Tibial artery (tissue), 4 donors: ENCODE measurements at regions not wholly inside any gene's neighbourhood (a gene's known extent, or its start where the extent isn't known, plus 50 kb on each side); places are given as distances from the start of the nearest gene placed in this dataset.

ENCODE experiments used
- DNase-seq, 2 donors: peaks; one replicate each; pipeline ENCODE4 v3.0.0-alpha.2; 2019
- H3K27ac ChIP-seq, 2 donors: fragments of 200-600 bp; sonication (generic) in 1 of 2; 1 replicate in 1 of 2; 2 replicates in 1 of 2; pipeline ENCODE4 v1.5.1; 2018 to 2019; ENCODE audit warnings: mild to moderate bottlenecking in 1 of 2
- H3K27me3 ChIP-seq, 2 donors: fragments of 200-600 bp; sonication (generic) in 1 of 2; one replicate each; pipeline versions ENCODE4 v1.5.1 to v1.6.0; 2016 to 2019
- H3K36me3 ChIP-seq, 3 donors: fragments of 200-600 bp; sonication (generic) in 2 of 3; one replicate each; pipeline ENCODE4 v1.5.1; 2016 to 2019; ENCODE audit warnings: mild to moderate bottlenecking in 2 of 3
- H3K4me1 ChIP-seq, 4 donors: fragments of 200-600 bp; sonication (generic) in 2 of 4; 1 replicate in 3 of 4; 2 replicates in 1 of 4; pipeline ENCODE4 v1.5.1; 2016 to 2019
- H3K4me3 ChIP-seq, 2 donors: fragments of 200-600 bp; sonication (generic) in 1 of 2; 1 replicate in 1 of 2; 2 replicates in 1 of 2; pipeline ENCODE4 v1.5.1; 2018 to 2019; ENCODE audit warnings: mild to moderate bottlenecking in 2 of 2
- H3K9me3 ChIP-seq, 3 donors: fragments of 200-600 bp; sonication (generic) in 1 of 3; one replicate each; pipeline ENCODE4 v1.5.1; 2016 to 2019
- CTCF ChIP-seq, 2 experiments: fragments of 200-600 bp in 1 of 2; fragments of 450-650 bp in 1 of 2; IDR thresholded peaks; one replicate each; pipeline ENCODE4 v1.5.1; 2017 to 2019; ENCODE audit warnings: antibody characterized with exemption in 2 of 2, mild to moderate bottlenecking in 1 of 2, moderate library complexity in 1 of 2
- intact Hi-C: fragments of 100-400 bp; cut with DNase I; formaldehyde crosslinking; loops from one replicate; pipeline ENCODE4 v1.15.0; 2023; ENCODE audit warnings: low total_unique reads

DNA sequence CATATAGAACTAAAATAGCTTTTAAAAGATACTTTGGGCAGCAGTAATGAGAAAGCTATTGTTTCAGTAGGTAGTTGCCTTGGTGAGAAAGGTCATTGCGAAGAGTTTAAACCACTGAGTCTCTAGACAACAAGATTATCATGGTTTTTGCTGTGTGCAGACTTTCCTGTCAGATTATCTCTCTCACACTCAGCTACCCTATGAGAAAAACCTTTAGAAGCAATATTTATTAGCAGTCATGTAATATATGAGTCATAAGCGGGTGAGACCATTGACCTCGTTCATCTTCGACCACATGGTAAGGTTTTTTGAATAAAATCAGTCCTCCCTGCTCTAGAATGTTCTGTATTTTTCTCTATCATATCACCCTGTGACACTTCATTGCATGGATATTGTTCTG lies 59.9 kb downstream of the GPR65 start:
- H3K27ac ChIP-seq: no peak overlapping the region
- TF ChIP-seq CTCF (IDR thresholded peaks at IDR 0.05): no peak
- no peaks in the 10 kb centered on the region for H3K4me1 ChIP-seq
- H3K9me3 ChIP-seq: peaks cover 0 to 3% (median 0%) of the 10 kb centered on the region in 3 donors
- no peak overlapping the region for H3K4me3 ChIP-seq
- intact Hi-C loops: no loop called here
- no peaks in the 10 kb centered on the region for H3K27me3 ChIP-seq
- DNase-seq: no peak
- no peaks in the 10 kb centered on the region for H3K36me3 ChIP-seq

- intact Hi-C loops: no loop called here
- no peak for DNase-seq
- H3K36me3 ChIP-seq: no peaks in the 10 kb centered on the region
- no peak for TF ChIP-seq CTCF (IDR thresholded peaks at IDR 0.05)
- H3K27ac ChIP-seq: no peak overlapping the region
- H3K4me3 ChIP-seq: no peak overlapping the region
- no peaks in the 10 kb centered on the region for H3K4me1 ChIP-seq
- no peaks in the 10 kb centered on the region for H3K27me3 ChIP-seq
- peaks cover 0 to 3% (median 0%) of the 10 kb centered on the region in 3 donors for H3K9me3 ChIP-seq
Observed at GRCh38 chr14:88069677-88070076, 64.7 kb downstream of the GPR65 start.

- Histone ChIP-seq H3K4me1 (no peaks in the 10 kb centered on the region), H3K4me3 (no peak overlapping the region), H3K27ac (no peak overlapping the region), H3K36me3 (no peaks in the 10 kb centered on the region), H3K27me3 (no peaks in the 10 kb centered on the region), H3K9me3 (no peaks in the 10 kb centered on the region)
- no peak for TF ChIP-seq CTCF (IDR thresholded peaks at IDR 0.05)
- DNase-seq: no peak
- intact Hi-C loops: no loop called here
Observed at GRCh38 chr14:88075269-88075981, 70.5 kb downstream of the GPR65 start.

DNA sequence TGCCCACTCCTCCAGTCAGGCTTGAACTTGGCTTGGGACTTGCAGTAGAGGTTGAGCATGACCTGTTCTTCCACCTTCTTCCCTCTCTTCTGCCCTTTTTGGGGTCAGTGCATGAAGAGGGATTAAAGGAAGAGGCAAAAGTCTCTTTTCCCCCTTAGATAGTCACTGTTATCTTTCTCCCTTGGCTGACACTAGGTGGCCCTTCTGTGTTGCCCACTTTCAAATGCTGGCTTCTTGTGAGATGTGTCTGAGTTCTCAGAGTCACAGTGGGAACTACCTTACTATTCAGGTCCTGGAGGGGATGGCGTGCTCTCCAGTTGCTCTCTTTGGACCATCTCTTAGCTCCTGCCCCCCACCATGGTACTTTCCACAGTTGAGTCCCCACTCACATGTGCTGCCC lies 73.6 kb downstream of the GPR65 start:
- no peaks in the 10 kb centered on the region for H3K4me1 ChIP-seq
- no peaks in the 10 kb centered on the region for H3K36me3 ChIP-seq
- H3K9me3 ChIP-seq: no peaks in the 10 kb centered on the region
- no peak for DNase-seq
- H3K27me3 ChIP-seq: no peaks in the 10 kb centered on the region
- intact Hi-C loops: no loop called here
- TF ChIP-seq CTCF (IDR thresholded peaks at IDR 0.05): no peak
- no peak overlapping the region for H3K4me3 ChIP-seq
- H3K27ac ChIP-seq: no peak overlapping the region

DNA sequence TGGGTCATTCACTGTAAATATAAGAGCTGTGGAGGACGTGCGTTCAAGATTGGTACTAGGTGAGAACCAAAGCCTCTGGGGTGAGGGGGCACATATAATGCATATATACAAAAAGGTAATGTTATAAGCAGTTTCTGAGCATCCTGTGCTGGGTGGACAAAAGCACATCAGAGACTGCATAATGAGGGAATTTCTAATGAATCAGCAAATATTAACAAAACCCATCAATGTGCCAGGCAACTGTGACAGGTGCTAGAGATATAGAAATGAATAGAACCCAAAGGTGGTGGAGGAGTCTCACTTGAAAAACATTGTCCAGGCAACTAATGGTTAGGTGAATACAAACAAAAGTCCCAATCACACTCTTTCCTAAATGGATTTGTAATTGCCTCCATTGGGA lies 74.7 kb downstream of the GPR65 start:
- no peak for DNase-seq
- Histone ChIP-seq H3K27me3 (no peaks in the 10 kb centered on the region), H3K9me3 (no peaks in the 10 kb centered on the region), H3K27ac (no peak overlapping the region), H3K4me1 (no peaks in the 10 kb centered on the region), H3K4me3 (no peak overlapping the region), H3K36me3 (no peaks in the 10 kb centered on the region)
- TF ChIP-seq CTCF (IDR thresholded peaks at IDR 0.05): no peak
- intact Hi-C loops: no loop called here

DNA sequence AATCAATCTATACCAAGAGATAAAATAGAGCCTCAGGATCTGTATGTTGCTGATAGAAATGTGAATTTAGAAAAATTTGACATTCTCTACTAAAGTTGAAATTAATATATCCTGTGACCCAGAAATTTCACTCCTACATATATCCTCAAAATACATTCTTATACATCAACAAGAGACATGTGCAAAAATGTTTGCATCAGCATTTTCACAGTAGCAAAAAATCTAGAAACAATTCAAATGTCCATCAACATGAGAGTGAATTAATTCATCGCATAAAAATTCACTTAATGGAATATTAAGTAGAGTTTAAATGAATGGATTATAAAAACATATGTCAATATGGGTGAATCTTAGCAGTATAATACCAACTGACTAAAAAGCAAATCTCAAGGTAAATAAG lies 80.8 kb downstream of the GPR65 start:
- H3K4me1 ChIP-seq: no peaks in the 10 kb centered on the region
- H3K9me3 ChIP-seq: no peaks in the 10 kb centered on the region
- H3K27me3 ChIP-seq: no peaks in the 10 kb centered on the region
- intact Hi-C loops: no loop called here
- H3K36me3 ChIP-seq: no peaks in the 10 kb centered on the region
- no peak for TF ChIP-seq CTCF (IDR thresholded peaks at IDR 0.05)
- no peak overlapping the region for H3K27ac ChIP-seq
- no peak overlapping the region for H3K4me3 ChIP-seq
- DNase-seq: no peak
